Liver (tissue), 7 donors: ENCODE measurements at regions not wholly inside any gene's neighbourhood (a gene's known extent, or its start where the extent isn't known, plus 50 kb on each side); places are given as distances from the start of the nearest gene placed in this dataset.

Experiments used
- DNase-seq: peaks from one replicate; pipeline ENCODE4 v3.0.0-alpha.2; 2017; ENCODE audit warnings: low spot score
- H3K27ac ChIP-seq, 2 donors: one replicate each; pipeline ENCODE4 v1.7.0; 2013; ENCODE audit warnings: inconsistent platforms in 2 of 2, low read length in 2 of 2, control low read depth in 1 of 2, low read depth in 1 of 2, mild to moderate bottlenecking in 1 of 2
- H3K27me3 ChIP-seq, 4 donors: one replicate each; pipeline versions ENCODE4 v1.6.1 to v1.7.0; 2013; ENCODE audit warnings: low read length in 3 of 4, inconsistent platforms in 1 of 4, mild to moderate bottlenecking in 1 of 4, moderate library complexity in 1 of 4; ENCODE audit not compliant: control insufficient read depth in 4 of 4, insufficient read depth in 4 of 4
- H3K36me3 ChIP-seq, 4 donors: one replicate each; pipeline versions ENCODE4 v1.6.1 to v1.7.0; 2013; ENCODE audit warnings: low read length in 3 of 4, mild to moderate bottlenecking in 3 of 4, low read depth in 1 of 4, moderate library complexity in 1 of 4; ENCODE audit not compliant: control insufficient read depth in 4 of 4, insufficient read depth in 3 of 4
- H3K4me1 ChIP-seq, 4 donors: one replicate each; pipeline versions ENCODE4 v1.6.1 to v1.7.0; 2013; ENCODE audit warnings: low read length in 3 of 4, mild to moderate bottlenecking in 3 of 4, moderate library complexity in 1 of 4; ENCODE audit not compliant: control insufficient read depth in 4 of 4, insufficient read depth in 4 of 4
- H3K4me3 ChIP-seq, 3 donors: one replicate each; pipeline versions ENCODE4 v1.6.1 to v1.7.0; 2013; ENCODE audit warnings: low read length in 3 of 3, control low read depth in 1 of 3, low read depth in 1 of 3, mild to moderate bottlenecking in 1 of 3
- H3K9ac ChIP-seq, 2 donors: one replicate each; pipeline ENCODE4 v1.7.0; 2013; ENCODE audit warnings: low read length in 2 of 2, mild to moderate bottlenecking in 2 of 2, moderate library complexity in 2 of 2, control low read depth in 1 of 2, low read depth in 1 of 2
- H3K9me3 ChIP-seq, 4 donors: one replicate each; pipeline versions ENCODE4 v1.6.1 to v1.7.0; 2013; ENCODE audit warnings: low read length in 3 of 4; ENCODE audit not compliant: control insufficient read depth in 4 of 4
- EGR1 ChIP-seq, 2 donors: IDR thresholded peaks; 2 replicates each; pipeline ENCODE4 v1.6.1; 2016 to 2018; ENCODE audit warnings: antibody characterized with exemption in 2 of 2, low read depth in 2 of 2
- FOXA1 ChIP-seq: IDR thresholded peaks from 2 replicates; pipeline ENCODE4 v1.6.1; 2016; ENCODE audit warnings: antibody characterized with exemption
- FOXA2 ChIP-seq: IDR thresholded peaks from 2 replicates; pipeline ENCODE4 v1.6.1; 2016; ENCODE audit warnings: antibody characterized with exemption
- HNF4G ChIP-seq: IDR thresholded peaks from 2 replicates; pipeline ENCODE4 v1.6.1; 2016; ENCODE audit warnings: antibody characterized with exemption
- MAX ChIP-seq: IDR thresholded peaks from 2 replicates; pipeline ENCODE4 v1.6.1; 2016; ENCODE audit warnings: antibody characterized with exemption
- NR2F2 ChIP-seq: IDR thresholded peaks from 2 replicates; pipeline ENCODE4 v1.6.1; 2016; ENCODE audit warnings: antibody characterized with exemption
- RAD21 ChIP-seq, 2 donors: IDR thresholded peaks; 2 replicates each; pipeline ENCODE4 v1.6.1; 2016; ENCODE audit warnings: antibody characterized with exemption in 2 of 2, mild to moderate bottlenecking in 2 of 2
- REST ChIP-seq: IDR thresholded peaks from 2 replicates; pipeline ENCODE4 v1.6.1; 2016; ENCODE audit warnings: antibody characterized with exemption, mild to moderate bottlenecking
- SP1 ChIP-seq: IDR thresholded peaks from 2 replicates; pipeline ENCODE4 v1.6.1; 2018; ENCODE audit warnings: antibody characterized with exemption, mild to moderate bottlenecking
- TAF1 ChIP-seq: conservative IDR thresholded peaks from 2 replicates; pipeline ENCODE4 v1.6.1; 2016; ENCODE audit warnings: antibody characterized with exemption, mild to moderate bottlenecking
- YY1 ChIP-seq: IDR thresholded peaks from 2 replicates; pipeline ENCODE4 v1.6.1; 2016; ENCODE audit warnings: antibody characterized with exemption, mild to moderate bottlenecking
- WGBS: extraction: QIAGEN DNeasy Blood & Tissue Kit; methylation state at CpG from one replicate; pipeline ENCODE4 v1.1.7; 2013; 5-methylcytosine and 5-hydroxymethylcytosine counted together
- TF ChIP-seq, protein P1 (sequence below): IDR thresholded peaks from 2 replicates; pipeline ENCODE4 v1.6.1; 2016; ENCODE audit warnings: antibody characterized with exemption
- TF ChIP-seq, protein P2 (sequence below): IDR thresholded peaks from 2 replicates; pipeline ENCODE4 v1.6.1; 2016; ENCODE audit warnings: antibody characterized with exemption
- donor health status: healthy.
- donor health status: healthy.
- donor health status: healthy.
- donor health status: healthy.

DNA sequence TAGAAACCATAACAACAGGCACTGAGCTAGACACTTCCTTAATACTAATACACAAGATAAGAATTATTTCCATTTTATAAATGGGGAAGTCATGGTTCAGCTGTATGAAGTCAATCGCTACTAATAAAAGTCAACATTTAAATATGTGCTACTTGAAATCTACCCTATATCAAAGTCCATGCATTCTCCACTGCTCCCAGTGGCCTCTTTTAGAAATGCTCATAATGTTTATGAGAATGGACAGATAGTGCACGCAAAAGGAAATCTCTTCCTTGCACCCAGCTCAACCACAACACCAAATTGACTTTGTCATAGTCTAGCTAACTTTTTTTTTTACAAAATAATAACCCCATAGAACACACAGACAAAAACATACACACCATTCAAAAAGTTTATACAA lies 281.7 kb upstream of the CXADR start (continued):
- TF ChIP-seq REST = no peak

DNA sequence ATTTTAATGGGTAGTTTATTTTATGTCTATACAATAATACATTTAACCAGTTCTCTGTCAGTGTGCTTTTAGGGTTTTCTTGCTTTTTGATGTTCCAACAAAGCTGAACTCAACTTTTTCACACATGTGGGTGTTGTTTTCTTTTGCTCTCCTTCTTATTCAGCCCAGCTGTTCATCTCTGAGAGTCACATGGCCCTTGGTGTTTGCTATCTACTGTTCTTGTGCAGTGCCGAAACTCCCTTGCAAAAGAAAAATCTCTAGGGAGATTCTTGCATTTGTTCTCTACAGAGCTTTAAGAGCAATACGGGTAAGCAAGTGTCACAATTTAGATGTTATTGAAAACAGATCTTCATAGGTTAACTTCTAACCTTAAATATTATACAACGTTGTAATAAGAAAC lies 281.1 kb upstream of the CXADR start:
- Histone ChIP-seq H3K9ac (no peak overlapping the region), H3K27ac (no peak overlapping the region), H3K27me3 (no peaks in the 10 kb centered on the region), H3K4me3 (no peak overlapping the region), H3K9me3 (peaks cover 0 to 3% (median 0%) of the 10 kb centered on the region in 4 donors), H3K4me1 (no peaks in the 10 kb centered on the region), H3K36me3 (no peaks in the 10 kb centered on the region)
- no peak for TF ChIP-seq TAF1
- no peak for TF ChIP-seq HNF4G
- TF ChIP-seq REST = no peak
- TF ChIP-seq SP1 = no peak
- no peak for TF ChIP-seq RAD21 (IDR thresholded peaks at IDR 0.05)
- no peak for TF ChIP-seq MAX
- no peak for TF ChIP-seq EGR1 (IDR thresholded peaks at IDR 0.05; ENCODE audit: low read depth in 2 of 2)
- WGBS = 76% methylated on average over 3 of the region's 3 CpGs
- no peak for DNase-seq

DNA sequence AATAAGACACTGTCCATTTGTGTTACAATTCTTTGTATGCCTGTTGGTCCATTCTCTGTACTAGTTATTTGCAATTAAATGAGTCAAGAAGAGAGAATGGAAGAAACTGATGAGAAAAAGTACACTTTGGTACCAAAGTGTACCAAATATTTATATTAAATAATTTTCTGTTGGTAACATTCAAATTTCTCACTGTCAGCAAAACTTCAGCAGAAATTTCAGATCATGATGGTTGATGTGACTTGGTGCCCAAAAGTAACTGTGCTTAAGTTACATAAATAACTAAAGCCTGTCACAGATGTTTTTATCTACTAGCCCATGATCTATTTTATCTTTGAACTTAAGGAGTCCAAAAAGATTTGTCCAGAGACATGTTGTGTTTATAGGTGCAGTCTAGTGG lies 274.4 kb upstream of the CXADR start:
- H3K4me1 ChIP-seq = no peaks in the 10 kb centered on the region
- H3K27ac ChIP-seq = no peak overlapping the region
- TF ChIP-seq NR2F2 (no peak), REST (no peak), FOXA2 (no peak), RAD21 (IDR thresholded peaks at IDR 0.05) (no peak), YY1 (no peak), FOXA1 (no peak), MAX (no peak), HNF4G (no peak), SP1 (no peak), EGR1 (IDR thresholded peaks at IDR 0.05; ENCODE audit: low read depth in 2 of 2) (no peak), TAF1 (no peak)
- TF ChIP-seq, protein P1, sequence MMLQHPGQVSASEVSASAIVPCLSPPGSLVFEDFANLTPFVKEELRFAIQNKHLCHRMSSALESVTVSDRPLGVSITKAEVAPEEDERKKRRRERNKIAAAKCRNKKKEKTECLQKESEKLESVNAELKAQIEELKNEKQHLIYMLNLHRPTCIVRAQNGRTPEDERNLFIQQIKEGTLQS = no peak
- TF ChIP-seq, protein P2, sequence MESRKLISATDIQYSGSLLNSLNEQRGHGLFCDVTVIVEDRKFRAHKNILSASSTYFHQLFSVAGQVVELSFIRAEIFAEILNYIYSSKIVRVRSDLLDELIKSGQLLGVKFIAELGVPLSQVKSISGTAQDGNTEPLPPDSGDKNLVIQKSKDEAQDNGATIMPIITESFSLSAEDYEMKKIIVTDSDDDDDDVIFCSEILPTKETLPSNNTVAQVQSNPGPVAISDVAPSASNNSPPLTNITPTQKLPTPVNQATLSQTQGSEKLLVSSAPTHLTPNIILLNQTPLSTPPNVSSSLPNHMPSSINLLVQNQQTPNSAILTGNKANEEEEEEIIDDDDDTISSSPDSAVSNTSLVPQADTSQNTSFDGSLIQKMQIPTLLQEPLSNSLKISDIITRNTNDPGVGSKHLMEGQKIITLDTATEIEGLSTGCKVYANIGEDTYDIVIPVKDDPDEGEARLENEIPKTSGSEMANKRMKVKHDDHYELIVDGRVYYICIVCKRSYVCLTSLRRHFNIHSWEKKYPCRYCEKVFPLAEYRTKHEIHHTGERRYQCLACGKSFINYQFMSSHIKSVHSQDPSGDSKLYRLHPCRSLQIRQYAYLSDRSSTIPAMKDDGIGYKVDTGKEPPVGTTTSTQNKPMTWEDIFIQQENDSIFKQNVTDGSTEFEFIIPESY = no peak
- no peaks in the 10 kb centered on the region for H3K36me3 ChIP-seq
- no peak overlapping the region for H3K9ac ChIP-seq
- no peak overlapping the region for H3K4me3 ChIP-seq
- DNase-seq = no peak
- H3K9me3 ChIP-seq = no peaks in the 10 kb centered on the region
- H3K27me3 ChIP-seq = no peaks in the 10 kb centered on the region
